Kidney epithelial cell (primary cell): ENCODE measurements at regions not wholly inside any gene's neighbourhood (a gene's known extent, or its start where the extent isn't known, plus 50 kb on each side); places are given as distances from the start of the nearest gene placed in this dataset.

Experiments used
- DNase-seq: peaks from one replicate; pipeline ENCODE4 v3.0.0-alpha.2; 2010; ENCODE audit warnings: low read depth
- H3K27me3 ChIP-seq: 2 replicates; pipeline ENCODE4 v1.6.0; 2011; ENCODE audit warnings: low read length; ENCODE audit not compliant: control insufficient read depth, insufficient read depth
- H3K36me3 ChIP-seq: 2 replicates; pipeline ENCODE4 v1.5.1; 2011; ENCODE audit warnings: low read length; ENCODE audit not compliant: control insufficient read depth, insufficient read depth
- H3K4me3 ChIP-seq: 2 replicates; pipeline ENCODE4 v1.5.1; 2011; ENCODE audit warnings: low read depth, mild to moderate bottlenecking, control low read depth, low read length
- CTCF ChIP-seq: IDR thresholded peaks from 2 replicates; pipeline ENCODE4 v1.5.1; 2011; ENCODE audit warnings: mild to moderate bottlenecking, moderate library complexity, low read length, control low read depth, inconsistent platforms; ENCODE audit not compliant: insufficient read depth, poor library complexity, severe bottlenecking

GRCh38 chr11:23399995-23400394, 539.7 kb upstream of the CCDC179 start:
- Histone ChIP-seq H3K36me3 (no peaks in the 10 kb centered on the region), H3K4me3 (no peak overlapping the region), H3K27me3 (no peaks in the 10 kb centered on the region)
- DNase-seq: no peak
- no peak for TF ChIP-seq CTCF

GRCh38 chr11:23403210-23404185, 543.2 kb upstream of the CCDC179 start:
- no peaks in the 10 kb centered on the region for H3K27me3 ChIP-seq
- no peak for DNase-seq
- no peak for TF ChIP-seq CTCF
- no peaks in the 10 kb centered on the region for H3K36me3 ChIP-seq
- H3K4me3 ChIP-seq: no peak overlapping the region

GRCh38 chr11:23404225-23405160, 544.2 kb upstream of the CCDC179 start:
- Histone ChIP-seq H3K36me3 (no peaks in the 10 kb centered on the region), H3K27me3 (no peaks in the 10 kb centered on the region), H3K4me3 (no peak overlapping the region)
- no peak for TF ChIP-seq CTCF
- DNase-seq: no peak

GRCh38 chr11:23405350-23405937, 545.2 kb upstream of the CCDC179 start:
- Histone ChIP-seq H3K4me3 (no peak overlapping the region), H3K36me3 (no peaks in the 10 kb centered on the region), H3K27me3 (no peaks in the 10 kb centered on the region)
- DNase-seq: no peak
- TF ChIP-seq CTCF: no peak

- TF ChIP-seq CTCF: no peak
- no peak overlapping the region for H3K4me3 ChIP-seq
- no peak for DNase-seq
- H3K27me3 ChIP-seq: no peaks in the 10 kb centered on the region
- no peaks in the 10 kb centered on the region for H3K36me3 ChIP-seq
Measured at GRCh38 chr11:23406131-23406819, 546.0 kb upstream of the CCDC179 start.
